WTC11 (cell line): ENCODE measurements at regions not wholly inside any gene's neighbourhood (a gene's known extent, or its start where the extent isn't known, plus 50 kb on each side); places are given as distances from the start of the nearest gene placed in this dataset.
A peak's percentile ranks its signal among the peaks of the same experiment; 100 is the strongest.

ENCODE experiments used
- ATAC-seq: fragments of 200-7000 bp; cut with Tn5 transposase; 2 replicates; pipeline ENCODE4 v1.10.0; 2021; ENCODE audit warnings: mild to moderate bottlenecking, moderate library complexity
- CTCF ChIA-PET: fragments of 300-600 bp; sonication (Branson Sonifier 250); formaldehyde crosslinking; loops from one replicate; lab custom pipeline; 2021; ENCODE audit warnings: antibody characterized with exemption; lab: Charles Lee
- POLR2A ChIA-PET: fragments of 350-600 bp; sonication (Branson Sonifier 250); formaldehyde crosslinking; loops from one replicate; lab custom pipeline; 2021; ENCODE audit warnings: antibody characterized with exemption; lab: Charles Lee
- DNase-seq: peaks from one replicate; pipeline ENCODE4 v3.0.0; 2021; ENCODE audit warnings: low spot score
- H3K27ac Mint-ChIP-seq: 2 replicates; pipeline ENCODE4 v1.8.0; 2021; ENCODE audit warnings: mixed read lengths
- H3K27me3 Mint-ChIP-seq: 2 replicates; pipeline ENCODE4 v1.8.0; 2021; ENCODE audit warnings: low read depth, mild to moderate bottlenecking, moderate library complexity, mixed read lengths
- H3K36me3 Mint-ChIP-seq: 2 replicates; pipeline ENCODE4 v1.8.0; 2021; ENCODE audit warnings: mixed read lengths
- H3K4me1 Mint-ChIP-seq: 2 replicates; pipeline ENCODE4 v1.8.0; 2022; ENCODE audit warnings: mixed read lengths
- H3K4me3 Mint-ChIP-seq: 2 replicates; pipeline ENCODE4 v1.8.0; 2021; ENCODE audit warnings: mild to moderate bottlenecking, moderate library complexity, mixed read lengths
- H3K9me3 Mint-ChIP-seq: 2 replicates; pipeline ENCODE4 v1.8.0; 2021; ENCODE audit warnings: mixed read lengths
- AR ChIP-seq: fragments of 250-450 bp; sonication (Bioruptor Pico); IDR thresholded peaks from 2 replicates; pipeline ENCODE4 v1.9.0; 2021; ENCODE audit warnings: mild to moderate bottlenecking
- CREM ChIP-seq: sonication (generic); formaldehyde crosslinking; IDR thresholded peaks from 2 replicates; pipeline ENCODE4 v1.8.1; 2022; ENCODE audit warnings: mild to moderate bottlenecking, missing genetic modification reagents, moderate library complexity
- EMX1 ChIP-seq: fragments of 250-450 bp; sonication (Bioruptor Pico); IDR thresholded peaks from 2 replicates; pipeline ENCODE4 v1.8.0; 2021; ENCODE audit warnings: mild to moderate bottlenecking
- FOXK1 ChIP-seq: sonication (generic); formaldehyde crosslinking; IDR thresholded peaks from 2 replicates; pipeline ENCODE4 v1.8.0; 2022; ENCODE audit warnings: mild to moderate bottlenecking, moderate library complexity, missing genetic modification reagents
- IRF2 ChIP-seq: sonication (generic); formaldehyde crosslinking; IDR thresholded peaks from 2 replicates; pipeline ENCODE4 v1.8.0; 2022; ENCODE audit warnings: low read depth, missing genetic modification reagents, borderline replicate concordance
- JUN ChIP-seq: sonication (generic); formaldehyde crosslinking; IDR thresholded peaks from 2 replicates; pipeline ENCODE4 v1.8.0; 2023; ENCODE audit warnings: mild to moderate bottlenecking, missing genetic modification reagents
- MAX ChIP-seq: sonication (generic); formaldehyde crosslinking; IDR thresholded peaks from 2 replicates; pipeline ENCODE4 v1.8.0; 2022; ENCODE audit warnings: mild to moderate bottlenecking, missing genetic modification reagents
- PRRX2 ChIP-seq: fragments of 250-450 bp; sonication (Bioruptor Pico); IDR thresholded peaks from 2 replicates; pipeline ENCODE4 v1.8.0; 2021; ENCODE audit warnings: mild to moderate bottlenecking
- SP1 ChIP-seq: sonication (generic); formaldehyde crosslinking; conservative IDR thresholded peaks from 2 replicates; pipeline ENCODE4 v1.8.1; 2022; ENCODE audit warnings: missing genetic modification reagents
- TCF7 ChIP-seq: sonication (generic); formaldehyde crosslinking; IDR thresholded peaks from 2 replicates; pipeline ENCODE4 v1.8.0; 2022; ENCODE audit warnings: mild to moderate bottlenecking, low read depth, missing genetic modification reagents, moderate library complexity
- TEAD4 ChIP-seq: sonication (generic); formaldehyde crosslinking; IDR thresholded peaks from 2 replicates; pipeline ENCODE4 v1.8.0; 2022; ENCODE audit warnings: mild to moderate bottlenecking, missing genetic modification reagents
- USF1 ChIP-seq: sonication (generic); formaldehyde crosslinking; IDR thresholded peaks from 2 replicates; pipeline ENCODE4 v1.8.0; 2022; ENCODE audit warnings: mild to moderate bottlenecking, missing genetic modification reagents
- ZNF121 ChIP-seq: sonication (generic); formaldehyde crosslinking; IDR thresholded peaks from 2 replicates; pipeline ENCODE4 v1.8.0; 2023; ENCODE audit warnings: missing genetic modification reagents
- ZNF263 ChIP-seq: sonication (generic); formaldehyde crosslinking; IDR thresholded peaks from 2 replicates; pipeline ENCODE4 v1.8.1; 2022; ENCODE audit warnings: low read depth, mild to moderate bottlenecking, moderate library complexity, missing genetic modification reagents
- ZNF512 ChIP-seq: sonication (generic); formaldehyde crosslinking; IDR thresholded peaks from 2 replicates; pipeline ENCODE4 v1.8.1; 2022; ENCODE audit warnings: missing genetic modification reagents, borderline replicate concordance
- ZNF532 ChIP-seq: fragments of 250-450 bp; sonication (Bioruptor Pico); IDR thresholded peaks from 2 replicates; pipeline ENCODE4 v1.9.0; 2021; ENCODE audit warnings: mild to moderate bottlenecking, borderline replicate concordance

- POLR2A ChIA-PET: interaction anchor here (0.7 kb wide), 1 partner anchor 39 kb away, joined by 3 read pairs; no protein-coding TSS in a partner anchor
- ATAC-seq: peak; percentile 40
Observed at GRCh38 chr3:184645336-184645735, 66.5 kb downstream of the MAGEF1 start.

More at GRCh38 chr3:184645336-184645735, 66.5 kb downstream of the MAGEF1 start:
- H3K9me3 Mint-ChIP-seq: no peaks in the 10 kb centered on the region
- H3K4me3 Mint-ChIP-seq: no peak overlapping the region
- peaks cover 4% of the 10 kb centered on the region for H3K27me3 Mint-ChIP-seq
- no peaks in the 10 kb centered on the region for H3K36me3 Mint-ChIP-seq
- CTCF ChIA-PET: interaction anchor here (0.6 kb wide), 1 partner anchor 120 kb away, joined by 3 read pairs; no protein-coding TSS in a partner anchor
- no peak overlapping the region for H3K27ac Mint-ChIP-seq
- DNase-seq: no peak
- no peak for TF ChIP-seq USF1 (CRISPR knock-in tag)
- no peak for TF ChIP-seq PRRX2 (CRISPR knock-in tag)
- TF ChIP-seq MAX (CRISPR knock-in tag): no peak
- TF ChIP-seq CREM: no peak
- TF ChIP-seq FOXK1: no peak
- TF ChIP-seq TEAD4 (CRISPR knock-in tag): no peak
- no peak for TF ChIP-seq ZNF121 (CRISPR knock-in tag)
- TF ChIP-seq ZNF532: no peak
- no peak for TF ChIP-seq IRF2 (CRISPR knock-in tag)
- no peak for TF ChIP-seq ZNF512 (CRISPR knock-in tag)
- TF ChIP-seq JUN (CRISPR knock-in tag): no peak
- TF ChIP-seq ZNF263 (CRISPR knock-in tag): no peak
- no peak for TF ChIP-seq SP1 (CRISPR knock-in tag)
- TF ChIP-seq EMX1 (CRISPR knock-in tag): no peak
- TF ChIP-seq TCF7 (CRISPR knock-in tag): no peak
- no peak for TF ChIP-seq AR (CRISPR knock-in tag)
- peaks cover 32% of the 10 kb centered on the region for H3K4me1 Mint-ChIP-seq
